ENCODE measurements at regions not wholly inside any gene's neighbourhood (a gene's known extent, or its start where the extent isn't known, plus 50 kb on each side); places are given as distances from the start of the nearest gene placed in this dataset.

- H3K4me3 Mint-ChIP-seq, result no peak overlapping the region
- TF ChIP-seq, protein P1, sequence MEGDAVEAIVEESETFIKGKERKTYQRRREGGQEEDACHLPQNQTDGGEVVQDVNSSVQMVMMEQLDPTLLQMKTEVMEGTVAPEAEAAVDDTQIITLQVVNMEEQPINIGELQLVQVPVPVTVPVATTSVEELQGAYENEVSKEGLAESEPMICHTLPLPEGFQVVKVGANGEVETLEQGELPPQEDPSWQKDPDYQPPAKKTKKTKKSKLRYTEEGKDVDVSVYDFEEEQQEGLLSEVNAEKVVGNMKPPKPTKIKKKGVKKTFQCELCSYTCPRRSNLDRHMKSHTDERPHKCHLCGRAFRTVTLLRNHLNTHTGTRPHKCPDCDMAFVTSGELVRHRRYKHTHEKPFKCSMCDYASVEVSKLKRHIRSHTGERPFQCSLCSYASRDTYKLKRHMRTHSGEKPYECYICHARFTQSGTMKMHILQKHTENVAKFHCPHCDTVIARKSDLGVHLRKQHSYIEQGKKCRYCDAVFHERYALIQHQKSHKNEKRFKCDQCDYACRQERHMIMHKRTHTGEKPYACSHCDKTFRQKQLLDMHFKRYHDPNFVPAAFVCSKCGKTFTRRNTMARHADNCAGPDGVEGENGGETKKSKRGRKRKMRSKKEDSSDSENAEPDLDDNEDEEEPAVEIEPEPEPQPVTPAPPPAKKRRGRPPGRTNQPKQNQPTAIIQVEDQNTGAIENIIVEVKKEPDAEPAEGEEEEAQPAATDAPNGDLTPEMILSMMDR (IDR thresholded peaks at IDR 0.05; ENCODE audit: unreplicated experiment in 3 of 3), result no peak
- H3K27ac Mint-ChIP-seq, result no peak overlapping the region
- H3K4me1 Mint-ChIP-seq, result no peaks in the 10 kb centered on the region
- no peaks in the 10 kb centered on the region for H3K27me3 Mint-ChIP-seq (ENCODE audit: low read depth)
- H3K36me3 Mint-ChIP-seq (ENCODE audit: low read depth), result no peaks in the 10 kb centered on the region
- H3K9me3 Mint-ChIP-seq, result peaks cover 5% of the 10 kb centered on the region
Observed at GRCh38 chr12:60666895-60667294, 1071.1 kb downstream of the SLC16A7 start.

DNA sequence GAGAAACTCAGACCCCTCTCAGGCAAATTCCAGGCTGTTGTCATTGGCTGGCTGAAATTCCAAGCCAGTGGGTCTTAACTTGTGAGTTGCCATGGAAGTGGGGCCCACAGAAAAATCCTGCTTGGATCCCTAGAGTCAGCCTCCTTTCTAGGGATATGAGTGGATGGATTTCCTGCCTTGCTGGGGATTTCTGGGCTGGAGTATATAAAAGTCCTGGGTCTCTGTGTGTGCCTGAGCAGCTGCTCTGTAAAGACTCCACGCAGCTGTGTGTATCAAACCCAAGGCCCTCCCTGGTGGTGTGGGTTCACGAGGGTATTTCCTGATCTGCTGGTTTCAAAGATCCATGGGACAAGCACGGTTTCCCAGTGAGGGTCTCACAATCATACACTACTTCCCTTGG lies 1077.1 kb downstream of the SLC16A7 start:
- Mint-ChIP-seq H3K36me3 (ENCODE audit: low read depth) (no peaks in the 10 kb centered on the region), H3K4me1 (no peaks in the 10 kb centered on the region)

DNA sequence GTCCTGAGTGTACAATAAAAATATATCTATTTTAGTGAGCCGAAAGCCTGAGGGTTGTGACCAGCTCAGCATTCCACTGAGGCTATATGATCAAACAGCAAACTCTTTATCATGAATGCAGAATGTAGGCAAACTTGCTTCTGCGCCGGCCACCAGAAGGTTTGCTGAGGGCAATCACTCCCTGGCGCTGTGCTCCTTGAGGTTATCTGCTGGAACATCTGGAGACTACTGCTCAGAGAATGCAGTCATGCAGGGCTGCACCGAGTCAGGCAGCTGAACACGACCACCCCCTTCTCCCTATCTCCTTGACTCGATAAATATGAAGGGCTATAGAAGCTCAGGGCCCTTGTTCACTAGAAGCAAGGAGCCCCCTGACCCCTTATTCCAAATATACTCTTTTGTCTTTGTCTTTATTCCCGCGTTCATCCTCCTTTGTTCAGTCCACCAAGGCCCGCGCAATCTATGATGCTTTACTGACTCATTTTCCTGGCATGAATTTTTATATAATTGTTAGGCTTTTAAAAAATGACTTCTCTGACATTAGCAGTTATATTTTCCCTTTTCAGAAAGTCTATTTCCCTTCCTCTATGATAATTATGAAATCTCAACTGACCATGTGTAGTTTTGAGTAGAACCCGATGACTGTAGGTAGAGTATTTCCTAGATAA lies 1089.3 kb downstream of the SLC16A7 start:
- TF ChIP-seq, protein P1 (IDR thresholded peaks at IDR 0.05; ENCODE audit: unreplicated experiment in 3 of 3), result no peak
- H3K36me3 Mint-ChIP-seq (ENCODE audit: low read depth), result no peaks in the 10 kb centered on the region
- no peak overlapping the region for H3K27ac Mint-ChIP-seq
- no peaks in the 10 kb centered on the region for H3K4me1 Mint-ChIP-seq
- H3K27me3 Mint-ChIP-seq (ENCODE audit: low read depth), result no peaks in the 10 kb centered on the region
- peaks cover 7% of the 10 kb centered on the region for H3K9me3 Mint-ChIP-seq
- H3K4me3 Mint-ChIP-seq, result no peak overlapping the region

More for the DNA sequence above, 1077.1 kb downstream of the SLC16A7 start:
- Mint-ChIP-seq H3K4me3 (no peak overlapping the region), H3K27ac (no peak overlapping the region), H3K27me3 (ENCODE audit: low read depth) (no peaks in the 10 kb centered on the region), H3K9me3 (peaks cover 5% of the 10 kb centered on the region)
- TF ChIP-seq, protein P1 (IDR thresholded peaks at IDR 0.05; ENCODE audit: unreplicated experiment in 3 of 3), result no peak

DNA sequence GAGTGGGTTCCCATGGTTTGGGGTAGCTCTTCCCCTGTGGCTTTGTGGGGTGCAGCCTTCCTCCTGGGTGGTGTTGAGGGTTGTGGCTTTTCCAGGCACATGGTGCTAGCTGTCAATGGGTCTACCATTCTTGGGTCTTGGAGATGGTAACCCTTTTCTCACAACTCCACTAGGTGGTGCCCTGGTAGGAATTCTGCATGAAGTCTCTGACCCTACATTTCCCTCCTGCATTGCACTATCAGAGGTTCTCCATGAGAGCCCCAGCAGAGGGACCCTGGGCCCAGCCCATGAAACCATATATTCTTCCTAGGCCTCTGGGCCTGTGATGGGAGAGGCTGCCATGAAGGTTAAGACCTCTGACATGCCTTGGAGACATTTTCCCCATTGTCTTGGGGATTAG lies 1093.3 kb downstream of the SLC16A7 start:
- Mint-ChIP-seq H3K4me1 (no peaks in the 10 kb centered on the region), H3K27me3 (ENCODE audit: low read depth) (no peaks in the 10 kb centered on the region), H3K4me3 (no peak overlapping the region), H3K36me3 (ENCODE audit: low read depth) (no peaks in the 10 kb centered on the region), H3K9me3 (peaks cover 5% of the 10 kb centered on the region), H3K27ac (no peak overlapping the region)
- TF ChIP-seq, protein P1 (IDR thresholded peaks at IDR 0.05; ENCODE audit: unreplicated experiment in 3 of 3), result no peak

GRCh38 chr12:60693019-60693626 lies 1097.3 kb downstream of the SLC16A7 start:
- H3K27me3 Mint-ChIP-seq (ENCODE audit: low read depth), result no peaks in the 10 kb centered on the region
- H3K36me3 Mint-ChIP-seq (ENCODE audit: low read depth), result no peaks in the 10 kb centered on the region
- H3K9me3 Mint-ChIP-seq, result peaks cover 5% of the 10 kb centered on the region
- no peak overlapping the region for H3K27ac Mint-ChIP-seq
- TF ChIP-seq, protein P1 (IDR thresholded peaks at IDR 0.05; ENCODE audit: unreplicated experiment in 3 of 3), result no peak
- no peaks in the 10 kb centered on the region for H3K4me1 Mint-ChIP-seq
- no peak overlapping the region for H3K4me3 Mint-ChIP-seq

Data from nephron (organoid).